ENCODE measurements at regions not wholly inside any gene's neighbourhood (a gene's known extent, or its start where the extent isn't known, plus 50 kb on each side); places are given as distances from the start of the nearest gene placed in this dataset.
A peak's percentile ranks its signal among the peaks of the same experiment; 100 is the strongest.

DNA sequence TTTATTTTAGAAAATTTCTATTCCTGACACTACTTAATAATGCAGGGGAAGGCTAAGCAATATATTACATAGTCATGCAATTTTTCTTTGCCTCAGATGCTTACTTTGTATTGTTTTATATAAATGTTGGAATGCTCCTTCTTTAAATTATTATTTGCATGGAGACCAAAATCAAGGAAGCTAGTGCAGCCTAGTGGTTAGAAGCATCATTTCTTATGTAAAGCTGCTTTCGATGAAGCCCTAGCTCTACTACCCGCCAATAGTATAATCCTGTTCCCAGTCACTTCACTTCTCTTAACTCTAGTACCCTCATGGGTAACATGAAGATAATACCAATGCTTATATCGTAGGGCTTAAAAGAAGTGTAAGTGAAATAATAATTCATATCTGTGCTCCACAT lies 198.9 kb downstream of the LRATD1 start:
- TF ChIP-seq, protein P1, sequence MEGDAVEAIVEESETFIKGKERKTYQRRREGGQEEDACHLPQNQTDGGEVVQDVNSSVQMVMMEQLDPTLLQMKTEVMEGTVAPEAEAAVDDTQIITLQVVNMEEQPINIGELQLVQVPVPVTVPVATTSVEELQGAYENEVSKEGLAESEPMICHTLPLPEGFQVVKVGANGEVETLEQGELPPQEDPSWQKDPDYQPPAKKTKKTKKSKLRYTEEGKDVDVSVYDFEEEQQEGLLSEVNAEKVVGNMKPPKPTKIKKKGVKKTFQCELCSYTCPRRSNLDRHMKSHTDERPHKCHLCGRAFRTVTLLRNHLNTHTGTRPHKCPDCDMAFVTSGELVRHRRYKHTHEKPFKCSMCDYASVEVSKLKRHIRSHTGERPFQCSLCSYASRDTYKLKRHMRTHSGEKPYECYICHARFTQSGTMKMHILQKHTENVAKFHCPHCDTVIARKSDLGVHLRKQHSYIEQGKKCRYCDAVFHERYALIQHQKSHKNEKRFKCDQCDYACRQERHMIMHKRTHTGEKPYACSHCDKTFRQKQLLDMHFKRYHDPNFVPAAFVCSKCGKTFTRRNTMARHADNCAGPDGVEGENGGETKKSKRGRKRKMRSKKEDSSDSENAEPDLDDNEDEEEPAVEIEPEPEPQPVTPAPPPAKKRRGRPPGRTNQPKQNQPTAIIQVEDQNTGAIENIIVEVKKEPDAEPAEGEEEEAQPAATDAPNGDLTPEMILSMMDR (IDR thresholded peaks at IDR 0.05), result peak; percentile 22
- no peak for TF ChIP-seq ZFX (IDR thresholded peaks at IDR 0.05; ENCODE audit: borderline replicate concordance)

Measured in 22Rv1 (cell line).